ENCODE measurements at regions not wholly inside any gene's neighbourhood (a gene's known extent, or its start where the extent isn't known, plus 50 kb on each side); places are given as distances from the start of the nearest gene placed in this dataset.
A peak's percentile ranks its signal among the peaks of the same experiment; 100 is the strongest.

DNA sequence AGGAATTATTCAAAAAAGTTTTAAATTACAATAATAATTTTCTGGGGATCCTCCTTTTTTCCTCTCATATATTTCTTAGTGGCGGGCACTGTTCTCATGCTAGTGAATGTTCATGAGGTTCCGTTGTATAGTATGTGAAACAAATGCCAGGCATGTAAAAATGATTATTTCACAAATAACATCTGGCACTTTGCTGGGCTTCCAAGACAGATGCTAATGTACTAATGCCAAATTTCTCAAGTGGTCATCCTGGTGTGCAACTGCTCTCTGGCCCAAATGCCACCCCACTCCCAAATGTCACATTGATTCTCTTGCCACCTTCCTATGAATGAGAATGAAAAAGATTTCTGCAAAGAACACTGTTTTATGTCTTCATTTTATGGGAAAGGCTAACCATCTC is 564.0 kb upstream of the GCFC2 start:
- Histone ChIP-seq H3K18ac (ENCODE audit: low read length) (no peak overlapping the region), H2BK120ac (ENCODE audit: low read depth, low read length) (no peak overlapping the region), H3K9ac (ENCODE audit: low read depth, low read length, poor library complexity) (no peak overlapping the region), H2BK12ac (ENCODE audit: low read length) (no peak overlapping the region), H3K36me3 (replicated peaks in 1 of 2; ENCODE audit: control insufficient read depth in 2 of 2, insufficient read depth in 2 of 2, low read length in 2 of 2) (no peaks in the 10 kb centered on the region), H3K14ac (ENCODE audit: low read length) (no peak overlapping the region), H2AK5ac (ENCODE audit: low read depth, low read length) (no peak overlapping the region), H3K27me3 (ENCODE audit: control insufficient read depth in 3 of 3, insufficient read depth in 3 of 3, low read depth in 1 of 3, low read length in 3 of 3) (no peaks in the 10 kb centered on the region), H3K4me3 (ENCODE audit: low read length in 2 of 2) (no peak overlapping the region), H3K27ac (replicated peaks; ENCODE audit: low read length) (no peak overlapping the region), H3K9me3 (replicated peaks in 1 of 2; ENCODE audit: control insufficient read depth in 2 of 2, insufficient read depth in 1 of 2, low read depth in 1 of 2, low read length in 2 of 2) (no peaks in the 10 kb centered on the region), H3K23ac (ENCODE audit: low read depth, low read length, poor library complexity) (no peak overlapping the region), H2BK5ac (ENCODE audit: low read length) (no peak overlapping the region), H3K4me2 (ENCODE audit: insufficient read depth, low read length, poor library complexity, severe bottlenecking) (no peak overlapping the region), H2BK15ac (ENCODE audit: low read length) (no peak overlapping the region), H4K8ac (ENCODE audit: low read depth, low read length) (no peak overlapping the region), H3K4me1 (ENCODE audit: control insufficient read depth in 2 of 2, insufficient read depth in 1 of 2, low read depth in 1 of 2, low read length in 2 of 2) (peaks cover 3 to 24% of the 10 kb centered on the region in 2 donors), H3K79me1 (ENCODE audit: low read depth, low read length) (no peaks in the 10 kb centered on the region), H4K91ac (ENCODE audit: low read depth, low read length, poor library complexity) (no peak overlapping the region), H3K4ac (ENCODE audit: low read length) (no peak overlapping the region), H2AFZ (ENCODE audit: low read length) (no peak overlapping the region)
- DNase-seq (ENCODE audit: low spot score): no peak
- no CpG with 5 or more reads among the region's 2 CpGs for WGBS, 2 donors (ENCODE audit: extremely low coverage in 2 of 2, insufficient read length in 2 of 2, insufficient replicate concordance in 1 of 2)

DNA sequence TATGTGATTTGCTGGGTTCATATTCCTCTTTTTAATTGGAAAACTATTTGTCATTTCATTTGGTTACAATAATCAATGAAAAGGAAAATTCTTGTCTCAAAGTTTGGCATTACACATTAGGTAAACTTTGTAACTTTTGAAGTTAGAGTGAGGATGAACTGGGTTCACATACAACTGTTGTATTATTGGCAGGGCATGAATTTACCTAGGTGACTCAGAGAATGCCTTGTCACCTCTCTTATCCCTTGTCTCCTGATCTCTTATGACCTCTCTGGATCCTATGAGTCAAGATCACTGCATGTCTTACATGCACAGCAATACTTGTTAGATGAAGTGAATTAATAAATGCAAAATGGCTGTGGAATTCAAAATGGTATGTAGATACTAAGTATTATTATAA is 563.4 kb upstream of the GCFC2 start:
- no peaks in the 10 kb centered on the region for H3K79me1 ChIP-seq (ENCODE audit: low read depth, low read length)
- H3K27ac ChIP-seq (replicated peaks; ENCODE audit: low read length): no peak overlapping the region
- no peak overlapping the region for H2BK15ac ChIP-seq (ENCODE audit: low read length)
- H2BK5ac ChIP-seq (ENCODE audit: low read length): no peak overlapping the region
- H3K27me3 ChIP-seq (ENCODE audit: control insufficient read depth in 3 of 3, insufficient read depth in 3 of 3, low read depth in 1 of 3, low read length in 3 of 3): no peaks in the 10 kb centered on the region
- H3K9ac ChIP-seq (ENCODE audit: low read depth, low read length, poor library complexity): no peak overlapping the region
- no peaks in the 10 kb centered on the region for H3K36me3 ChIP-seq (replicated peaks in 1 of 2; ENCODE audit: control insufficient read depth in 2 of 2, insufficient read depth in 2 of 2, low read length in 2 of 2)
- no peak overlapping the region for H3K23ac ChIP-seq (ENCODE audit: low read depth, low read length, poor library complexity)
- no peak overlapping the region for H4K8ac ChIP-seq (ENCODE audit: low read depth, low read length)
- DNase-seq (ENCODE audit: low spot score): no peak
- no peak overlapping the region for H2BK120ac ChIP-seq (ENCODE audit: low read depth, low read length)
- no peak overlapping the region for H3K18ac ChIP-seq (ENCODE audit: low read length)
- no peaks in the 10 kb centered on the region for H3K9me3 ChIP-seq (replicated peaks in 1 of 2; ENCODE audit: control insufficient read depth in 2 of 2, insufficient read depth in 1 of 2, low read depth in 1 of 2, low read length in 2 of 2)
- no peak overlapping the region for H4K91ac ChIP-seq (ENCODE audit: low read depth, low read length, poor library complexity)
- no peak overlapping the region for H2AFZ ChIP-seq (ENCODE audit: low read length)
- no peak overlapping the region for H2AK5ac ChIP-seq (ENCODE audit: low read depth, low read length)
- no peak overlapping the region for H3K14ac ChIP-seq (ENCODE audit: low read length)
- H3K4me2 ChIP-seq (ENCODE audit: insufficient read depth, low read length, poor library complexity, severe bottlenecking): no peak overlapping the region
- H2BK12ac ChIP-seq (ENCODE audit: low read length): no peak overlapping the region
- H3K4ac ChIP-seq (ENCODE audit: low read length): no peak overlapping the region
- peaks cover 1 to 20% of the 10 kb centered on the region in 2 donors for H3K4me1 ChIP-seq (ENCODE audit: control insufficient read depth in 2 of 2, insufficient read depth in 1 of 2, low read depth in 1 of 2, low read length in 2 of 2)
- no peak overlapping the region for H3K4me3 ChIP-seq (ENCODE audit: low read length in 2 of 2)

DNA sequence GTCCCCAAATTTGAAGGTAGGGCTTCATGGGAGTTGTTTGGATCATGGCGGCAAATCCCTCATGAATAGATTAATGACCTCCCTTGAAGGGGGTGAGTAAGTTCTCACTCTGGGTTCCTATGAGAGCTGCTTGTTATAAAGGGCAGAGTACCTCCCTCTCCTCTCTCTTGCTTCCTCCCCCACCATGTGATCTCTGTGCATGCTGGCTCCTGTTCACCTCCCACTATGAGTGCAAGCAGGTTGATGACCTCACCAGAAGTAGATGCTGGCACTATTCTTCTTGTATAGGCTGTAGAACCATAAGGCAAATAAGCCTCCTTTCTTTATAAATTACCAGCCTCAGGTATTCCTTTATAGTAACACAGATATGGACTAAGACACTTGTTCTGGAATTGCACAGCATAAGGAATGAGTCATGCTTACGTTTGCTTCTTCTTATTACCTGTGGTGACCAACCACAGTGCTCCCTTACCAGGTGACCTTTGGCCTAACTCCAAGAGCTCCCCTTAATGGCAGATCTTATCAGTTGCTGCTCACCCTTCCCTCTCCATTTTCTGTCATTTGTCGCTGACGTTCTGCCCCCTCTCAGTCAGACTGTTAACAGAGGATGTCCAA is 559.5 kb upstream of the GCFC2 start:
- Histone ChIP-seq H2BK120ac (ENCODE audit: low read depth, low read length) (no peak overlapping the region), H3K9ac (ENCODE audit: low read depth, low read length, poor library complexity) (no peak overlapping the region), H2AK5ac (ENCODE audit: low read depth, low read length) (no peak overlapping the region), H3K14ac (ENCODE audit: low read length) (no peak overlapping the region), H4K8ac (ENCODE audit: low read depth, low read length) (no peak overlapping the region), H2AFZ (ENCODE audit: low read length) (no peak overlapping the region), H3K4me1 (ENCODE audit: control insufficient read depth in 2 of 2, insufficient read depth in 1 of 2, low read depth in 1 of 2, low read length in 2 of 2) (peaks cover 1 to 12% of the 10 kb centered on the region in 2 donors), H3K4me2 (ENCODE audit: insufficient read depth, low read length, poor library complexity, severe bottlenecking) (no peak overlapping the region), H3K36me3 (replicated peaks in 1 of 2; ENCODE audit: control insufficient read depth in 2 of 2, insufficient read depth in 2 of 2, low read length in 2 of 2) (no peaks in the 10 kb centered on the region), H2BK12ac (ENCODE audit: low read length) (no peak overlapping the region), H3K27ac (replicated peaks; ENCODE audit: low read length) (no peak overlapping the region), H3K23ac (ENCODE audit: low read depth, low read length, poor library complexity) (no peak overlapping the region), H2BK15ac (ENCODE audit: low read length) (no peak overlapping the region), H2BK5ac (ENCODE audit: low read length) (no peak overlapping the region), H4K91ac (ENCODE audit: low read depth, low read length, poor library complexity) (no peak overlapping the region), H3K27me3 (ENCODE audit: control insufficient read depth in 3 of 3, insufficient read depth in 3 of 3, low read depth in 1 of 3, low read length in 3 of 3) (no peaks in the 10 kb centered on the region), H3K4ac (ENCODE audit: low read length) (no peak overlapping the region), H3K79me1 (ENCODE audit: low read depth, low read length) (no peaks in the 10 kb centered on the region), H3K18ac (ENCODE audit: low read length) (peak overlapping the region; percentile 15), H3K4me3 (ENCODE audit: low read length in 2 of 2) (no peak overlapping the region), H3K9me3 (replicated peaks in 1 of 2; ENCODE audit: control insufficient read depth in 2 of 2, insufficient read depth in 1 of 2, low read depth in 1 of 2, low read length in 2 of 2) (no peaks in the 10 kb centered on the region)
- no CpG with 5 or more reads among the region's 4 CpGs for WGBS, 2 donors (ENCODE audit: extremely low coverage in 2 of 2, insufficient read length in 2 of 2, insufficient replicate concordance in 1 of 2)
- no peak for DNase-seq (ENCODE audit: low spot score)

DNA sequence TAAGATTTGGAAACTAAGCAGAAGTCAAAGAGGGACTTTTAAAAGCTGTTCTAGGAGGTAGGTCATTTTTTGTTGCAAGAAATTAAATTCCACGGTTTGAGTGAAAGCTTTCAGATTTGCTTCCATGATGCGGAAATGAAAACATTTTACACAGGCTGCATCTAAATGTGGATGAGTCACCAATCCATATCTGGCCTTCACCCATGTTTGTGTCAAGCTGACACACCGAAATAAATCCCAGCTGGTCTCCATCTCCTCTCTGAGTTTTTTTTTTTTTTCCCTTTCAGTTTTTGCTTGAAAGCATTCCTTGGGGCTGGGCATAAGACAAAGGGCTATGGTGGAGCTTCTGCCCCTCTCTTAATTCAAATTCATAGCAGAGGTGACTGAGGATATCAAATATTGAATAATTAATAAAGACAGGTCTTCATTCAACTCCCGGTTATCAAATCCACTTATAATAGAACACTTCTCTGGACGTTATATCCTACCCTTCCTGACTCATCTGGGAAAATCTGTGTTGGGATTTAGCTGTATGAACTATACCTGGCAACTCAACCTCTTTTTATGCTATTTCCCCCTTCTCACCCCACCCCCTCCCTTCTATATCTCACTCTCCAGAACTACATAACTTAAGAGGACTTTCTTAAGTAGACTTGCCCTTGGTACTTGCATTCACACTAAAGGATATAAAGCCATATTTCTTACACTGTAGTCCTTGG is 558.3 kb upstream of the GCFC2 start:
- Histone ChIP-seq H3K4me3 (ENCODE audit: low read length in 2 of 2) (no peak overlapping the region), H2BK120ac (ENCODE audit: low read depth, low read length) (no peak overlapping the region), H3K79me1 (ENCODE audit: low read depth, low read length) (no peaks in the 10 kb centered on the region), H3K18ac (ENCODE audit: low read length) (no peak overlapping the region), H3K9me3 (replicated peaks in 1 of 2; ENCODE audit: control insufficient read depth in 2 of 2, insufficient read depth in 1 of 2, low read depth in 1 of 2, low read length in 2 of 2) (no peaks in the 10 kb centered on the region), H4K91ac (ENCODE audit: low read depth, low read length, poor library complexity) (no peak overlapping the region), H3K27me3 (ENCODE audit: control insufficient read depth in 3 of 3, insufficient read depth in 3 of 3, low read depth in 1 of 3, low read length in 3 of 3) (no peaks in the 10 kb centered on the region), H4K8ac (ENCODE audit: low read depth, low read length) (no peak overlapping the region), H3K9ac (ENCODE audit: low read depth, low read length, poor library complexity) (no peak overlapping the region), H2AFZ (ENCODE audit: low read length) (peak overlapping the region; percentile 36), H3K4me2 (ENCODE audit: insufficient read depth, low read length, poor library complexity, severe bottlenecking) (no peak overlapping the region), H3K23ac (ENCODE audit: low read depth, low read length, poor library complexity) (no peak overlapping the region), H3K4me1 (ENCODE audit: control insufficient read depth in 2 of 2, insufficient read depth in 1 of 2, low read depth in 1 of 2, low read length in 2 of 2) (peaks cover 1 to 12% of the 10 kb centered on the region in 2 donors), H3K4ac (ENCODE audit: low read length) (no peak overlapping the region), H3K27ac (replicated peaks; ENCODE audit: low read length) (no peak overlapping the region), H2AK5ac (ENCODE audit: low read depth, low read length) (no peak overlapping the region), H2BK5ac (ENCODE audit: low read length) (no peak overlapping the region), H2BK15ac (ENCODE audit: low read length) (no peak overlapping the region), H3K14ac (ENCODE audit: low read length) (no peak overlapping the region), H3K36me3 (replicated peaks in 1 of 2; ENCODE audit: control insufficient read depth in 2 of 2, insufficient read depth in 2 of 2, low read length in 2 of 2) (no peaks in the 10 kb centered on the region), H2BK12ac (ENCODE audit: low read length) (no peak overlapping the region)
- DNase-seq (ENCODE audit: low spot score): no peak
- no CpG with 5 or more reads among the region's 5 CpGs for WGBS, 2 donors (ENCODE audit: extremely low coverage in 2 of 2, insufficient read length in 2 of 2, insufficient replicate concordance in 1 of 2)

All from neuronal stem cell (in vitro differentiated cells).